Right kidney (tissue), 1 donor: ENCODE measurements at regions not wholly inside any gene's neighbourhood (a gene's known extent, or its start where the extent isn't known, plus 50 kb on each side); places are given as distances from the start of the nearest gene placed in this dataset.
"Not testable (repeated sequence)": the region's sequence is repeated elsewhere in the genome, so short reads cannot be mapped to it uniquely, and the experiment has no call there.

Experiments used
- DNase-seq: peaks from one replicate; pipeline ENCODE4 v3.0.0-alpha.2; 2016

GRCh38 chr14:55847766-55848165, 267.8 kb downstream of the KTN1 start:
- no peak for DNase-seq

- no peak for DNase-seq
Observed at GRCh38 chr14:55848964-55849363, 269.0 kb downstream of the KTN1 start.

GRCh38 chr14:55849833-55850232, 268.4 kb upstream of the PELI2 start:
- DNase-seq, result no peak

- no peak for DNase-seq
Observed at GRCh38 chr14:55850825-55851241, 267.4 kb upstream of the PELI2 start.

- no peak for DNase-seq
Observed at GRCh38 chr14:55851301-55851700, 266.9 kb upstream of the PELI2 start.

- DNase-seq, result no peak
Observed at GRCh38 chr14:55851961-55852360, 266.2 kb upstream of the PELI2 start.

GRCh38 chr14:55855751-55856150, 262.5 kb upstream of the PELI2 start:
- DNase-seq, result no peak

- no peak for DNase-seq
Observed at GRCh38 chr14:55858604-55859003, 259.6 kb upstream of the PELI2 start.

GRCh38 chr14:55861561-55861960, 256.6 kb upstream of the PELI2 start:
- not testable (repeated sequence) for DNase-seq

GRCh38 chr14:55864890-55865655, 253.1 kb upstream of the PELI2 start:
- DNase-seq, result no peak

GRCh38 chr14:55867311-55867710, 250.9 kb upstream of the PELI2 start:
- DNase-seq, result no peak

GRCh38 chr14:55867719-55868118, 250.5 kb upstream of the PELI2 start:
- no peak for DNase-seq

- DNase-seq, result no peak
Observed at GRCh38 chr14:55869397-55870049, 248.7 kb upstream of the PELI2 start.

- DNase-seq, result no peak
Observed at GRCh38 chr14:55873169-55873568, 245.0 kb upstream of the PELI2 start.

GRCh38 chr14:55874785-55875184, 243.4 kb upstream of the PELI2 start:
- no peak for DNase-seq

GRCh38 chr14:55877942-55878341, 240.3 kb upstream of the PELI2 start:
- no peak for DNase-seq

- no peak for DNase-seq
Observed at GRCh38 chr14:55881577-55882241, 236.5 kb upstream of the PELI2 start.

GRCh38 chr14:55884819-55885218, 233.4 kb upstream of the PELI2 start:
- DNase-seq, result no peak

- no peak for DNase-seq
Observed at GRCh38 chr14:55889124-55889523, 229.1 kb upstream of the PELI2 start.

- DNase-seq, result no peak
Observed at GRCh38 chr14:55891692-55892091, 226.5 kb upstream of the PELI2 start.

- DNase-seq, result no peak
Observed at GRCh38 chr14:55892906-55893305, 225.3 kb upstream of the PELI2 start.

- no peak for DNase-seq
Observed at GRCh38 chr14:55893705-55894104, 224.5 kb upstream of the PELI2 start.

GRCh38 chr14:55897031-55897430, 221.2 kb upstream of the PELI2 start:
- no peak for DNase-seq

GRCh38 chr14:55898938-55899337, 219.3 kb upstream of the PELI2 start:
- DNase-seq, result no peak
